DND-41 (cell line): ENCODE measurements at regions not wholly inside any gene's neighbourhood (a gene's known extent, or its start where the extent isn't known, plus 50 kb on each side); places are given as distances from the start of the nearest gene placed in this dataset.

Source experiments
- ATAC-seq: fragments of 200-7000 bp; cut with Tn5 transposase; 3 replicates; pipeline ENCODE4 v1.9.1; 2021; ENCODE audit warnings: low read depth; ENCODE audit not compliant: insufficient read depth
- DNase-seq: peaks from one replicate; pipeline ENCODE4 v3.0.0-alpha.2; 2020
- H2AFZ ChIP-seq: 2 replicates; pipeline ENCODE4 v1.6.0; 2012; ENCODE audit warnings: low read depth, low read length
- H3K27ac ChIP-seq: 2 replicates; pipeline ENCODE4 v1.5.1; 2012; ENCODE audit warnings: low read length, inconsistent platforms
- H3K27me3 ChIP-seq: fragments of 200-600 bp; sonication (generic); 2 replicates; pipeline ENCODE4 v1.6.0; 2012; ENCODE audit warnings: low read length, mild to moderate bottlenecking, inconsistent platforms; ENCODE audit not compliant: insufficient read depth, poor library complexity
- H3K36me3 ChIP-seq: 2 replicates; pipeline ENCODE4 v1.5.1; 2012; ENCODE audit warnings: low read length, inconsistent platforms; ENCODE audit not compliant: insufficient read depth
- H3K4me1 ChIP-seq: 2 replicates; pipeline ENCODE4 v1.5.1; 2012; ENCODE audit warnings: mild to moderate bottlenecking, low read length; ENCODE audit not compliant: insufficient read depth
- H3K4me2 ChIP-seq: 2 replicates; pipeline ENCODE4 v1.6.0; 2012; ENCODE audit warnings: mild to moderate bottlenecking, moderate library complexity, low read length, inconsistent platforms; ENCODE audit not compliant: insufficient read depth
- H3K4me3 ChIP-seq, 2 experiments: fragments of 200-600 bp in 1 of 2; shearing (Covaris generic) in 1 of 2; 2 replicates each; pipeline ENCODE4 v1.5.1; 2012 to 2016; ENCODE audit warnings: inconsistent platforms in 2 of 2, low read length in 2 of 2, mild to moderate bottlenecking in 2 of 2, low read depth in 1 of 2, moderate library complexity in 1 of 2
- H3K79me2 ChIP-seq: 2 replicates; pipeline ENCODE4 v1.6.0; 2012; ENCODE audit warnings: low read length, inconsistent platforms; ENCODE audit not compliant: insufficient read depth
- H3K9ac ChIP-seq: 2 replicates; pipeline ENCODE4 v1.6.0; 2012; ENCODE audit warnings: low read depth, mild to moderate bottlenecking, inconsistent platforms, low read length, moderate library complexity
- H3K9me3 ChIP-seq: 2 replicates; pipeline ENCODE4 v1.5.1; 2012; ENCODE audit warnings: low read length, moderate library complexity, mild to moderate bottlenecking, inconsistent platforms; ENCODE audit not compliant: insufficient read depth, severe bottlenecking
- H4K20me1 ChIP-seq: 2 replicates; pipeline ENCODE4 v1.6.0; 2012; ENCODE audit warnings: low read length; ENCODE audit not compliant: insufficient read depth
- EZH2 ChIP-seq: IDR thresholded peaks from 3 replicates; pipeline ENCODE4 v1.6.1; 2012; ENCODE audit warnings: borderline replicate concordance, low read depth, mild to moderate bottlenecking, moderate library complexity, low read length, inconsistent platforms; ENCODE audit not compliant: severe bottlenecking
- TF ChIP-seq, protein P1 (sequence below): IDR thresholded peaks from 2 replicates; pipeline ENCODE4 v1.5.1; 2012; ENCODE audit warnings: borderline replicate concordance, low read length, moderate library complexity, mild to moderate bottlenecking; ENCODE audit not compliant: poor library complexity, severe bottlenecking; ENCODE audit errors: extremely low read depth

DNA sequence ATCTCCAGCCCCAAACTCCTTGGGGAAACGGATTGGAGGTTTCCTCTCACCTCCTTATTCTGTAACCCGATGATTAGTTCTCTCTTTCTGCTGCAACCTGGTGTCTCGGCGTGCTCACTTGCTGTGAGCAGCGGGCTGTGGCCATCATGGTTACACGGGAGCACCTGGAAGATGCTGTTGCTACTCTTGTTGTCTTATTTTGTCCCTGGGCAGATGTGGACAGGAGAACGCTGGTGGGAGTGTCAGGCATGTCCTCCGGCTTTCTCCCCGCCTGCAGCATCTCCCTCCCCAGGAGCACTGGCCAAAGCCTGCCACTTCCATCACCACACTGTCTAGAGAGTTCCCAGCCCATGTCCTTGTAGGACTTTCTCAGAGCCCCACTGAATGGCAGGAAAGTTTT, 211.8 kb upstream of the ZNF536 start:
- H2AFZ ChIP-seq, result no peak overlapping the region; the same call in 1 of the 2 replicates
- no peaks in the 10 kb centered on the region for H3K79me2 ChIP-seq
- ATAC-seq (no peak), DNase-seq (no peak)
- H3K27ac ChIP-seq, result no peak overlapping the region
- H3K9me3 ChIP-seq, result no peaks in the 10 kb centered on the region
- H3K27me3 ChIP-seq, result peaks cover 3% of the 10 kb centered on the region
- TF ChIP-seq EZH2, result no peak
- TF ChIP-seq, protein P1, sequence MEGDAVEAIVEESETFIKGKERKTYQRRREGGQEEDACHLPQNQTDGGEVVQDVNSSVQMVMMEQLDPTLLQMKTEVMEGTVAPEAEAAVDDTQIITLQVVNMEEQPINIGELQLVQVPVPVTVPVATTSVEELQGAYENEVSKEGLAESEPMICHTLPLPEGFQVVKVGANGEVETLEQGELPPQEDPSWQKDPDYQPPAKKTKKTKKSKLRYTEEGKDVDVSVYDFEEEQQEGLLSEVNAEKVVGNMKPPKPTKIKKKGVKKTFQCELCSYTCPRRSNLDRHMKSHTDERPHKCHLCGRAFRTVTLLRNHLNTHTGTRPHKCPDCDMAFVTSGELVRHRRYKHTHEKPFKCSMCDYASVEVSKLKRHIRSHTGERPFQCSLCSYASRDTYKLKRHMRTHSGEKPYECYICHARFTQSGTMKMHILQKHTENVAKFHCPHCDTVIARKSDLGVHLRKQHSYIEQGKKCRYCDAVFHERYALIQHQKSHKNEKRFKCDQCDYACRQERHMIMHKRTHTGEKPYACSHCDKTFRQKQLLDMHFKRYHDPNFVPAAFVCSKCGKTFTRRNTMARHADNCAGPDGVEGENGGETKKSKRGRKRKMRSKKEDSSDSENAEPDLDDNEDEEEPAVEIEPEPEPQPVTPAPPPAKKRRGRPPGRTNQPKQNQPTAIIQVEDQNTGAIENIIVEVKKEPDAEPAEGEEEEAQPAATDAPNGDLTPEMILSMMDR, result no peak
- H3K4me2 ChIP-seq, result no peak overlapping the region
- no peaks in the 10 kb centered on the region for H3K36me3 ChIP-seq
- H3K4me1 ChIP-seq, result no peaks in the 10 kb centered on the region
- H3K4me3 ChIP-seq, result no peak overlapping the region
- no peak overlapping the region for H3K9ac ChIP-seq
- H4K20me1 ChIP-seq, result no peaks in the 10 kb centered on the region

DNA sequence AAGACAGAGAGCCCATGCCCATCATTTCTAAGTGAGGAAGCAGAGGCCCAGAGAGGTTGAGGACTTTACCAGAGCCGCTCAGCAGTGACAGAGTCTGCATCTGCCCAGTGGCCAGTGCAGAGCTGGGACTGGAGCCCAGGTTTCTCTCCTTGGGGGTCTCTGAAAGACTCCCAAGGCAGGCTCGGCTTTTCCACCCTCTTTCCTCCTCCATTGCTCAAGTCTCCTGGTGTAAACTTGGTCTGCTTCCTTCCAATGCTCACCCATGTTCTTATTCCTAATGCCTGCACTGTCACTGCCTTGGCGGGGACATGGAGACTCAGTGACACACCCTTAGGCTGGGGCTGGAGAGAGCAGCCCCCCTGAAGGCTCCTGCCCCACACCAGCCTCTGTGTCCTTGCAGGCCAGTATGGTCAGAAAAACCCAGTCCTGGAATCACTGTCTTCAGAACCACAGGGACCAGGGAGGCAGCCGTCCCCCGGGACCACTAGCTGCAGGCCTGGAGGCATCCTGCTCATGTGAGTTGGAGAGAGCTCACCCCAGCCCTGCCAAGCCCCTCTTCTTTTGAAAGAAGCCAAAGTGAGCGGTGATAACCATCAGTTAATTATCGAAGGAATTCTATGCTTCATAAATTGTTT, 211.0 kb upstream of the ZNF536 start:
- no peak overlapping the region for H3K4me2 ChIP-seq
- ATAC-seq, result no peak
- H4K20me1 ChIP-seq, result no peaks in the 10 kb centered on the region
- no peaks in the 10 kb centered on the region for H3K79me2 ChIP-seq
- TF ChIP-seq, protein P1, result no peak
- TF ChIP-seq EZH2, result no peak
- H3K27ac ChIP-seq, result no peak overlapping the region
- no peak for DNase-seq
- peaks cover 3% of the 10 kb centered on the region for H3K27me3 ChIP-seq
- H2AFZ ChIP-seq, result no peak overlapping the region
- H3K4me3 ChIP-seq, result no peak overlapping the region
- H3K9me3 ChIP-seq, result no peaks in the 10 kb centered on the region
- no peaks in the 10 kb centered on the region for H3K36me3 ChIP-seq
- H3K9ac ChIP-seq, result no peak overlapping the region
- H3K4me1 ChIP-seq, result no peaks in the 10 kb centered on the region

DNA sequence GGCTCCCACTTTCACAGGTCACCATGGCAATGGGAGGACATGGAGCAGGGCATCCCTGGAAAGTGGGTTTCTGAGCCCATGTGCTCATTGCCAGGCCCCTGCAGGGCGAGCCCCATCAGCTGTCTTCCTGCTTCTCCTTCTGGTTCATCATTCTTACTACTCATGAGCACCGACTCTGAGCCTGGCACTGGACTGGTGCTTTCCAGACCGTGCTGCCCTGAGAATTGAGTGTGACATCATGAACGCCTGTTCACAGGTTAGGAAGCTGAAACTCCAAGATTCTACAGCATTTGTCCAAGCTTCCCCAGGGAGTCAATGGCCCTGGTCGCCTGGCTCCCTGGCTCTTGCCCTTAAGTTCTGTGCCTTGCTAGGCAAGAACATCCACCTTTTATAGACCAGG, 210.4 kb upstream of the ZNF536 start:
- Histone ChIP-seq H3K4me1 (no peaks in the 10 kb centered on the region), H3K36me3 (no peaks in the 10 kb centered on the region), H4K20me1 (no peaks in the 10 kb centered on the region), H3K9me3 (no peaks in the 10 kb centered on the region), H3K27ac (no peak overlapping the region), H3K4me2 (no peak overlapping the region), H3K4me3 (no peak overlapping the region), H3K79me2 (no peaks in the 10 kb centered on the region), H3K9ac (no peak overlapping the region), H3K27me3 (peaks cover under 1% of the 10 kb centered on the region), H2AFZ (no peak overlapping the region)
- no peak for DNase-seq
- no peak for TF ChIP-seq EZH2
- TF ChIP-seq, protein P1, result no peak
- no peak for ATAC-seq
